KMS-11 (cell line): ENCODE measurements at regions not wholly inside any gene's neighbourhood (a gene's known extent, or its start where the extent isn't known, plus 50 kb on each side); places are given as distances from the start of the nearest gene placed in this dataset.
"Not testable (repeated sequence)": the region's sequence is repeated elsewhere in the genome, so short reads cannot be mapped to it uniquely, and the experiment has no call there.

Experiments used
- H2AFZ ChIP-seq: fragments of 200-600 bp; sonication (generic); 2 replicates; pipeline ENCODE4 v1.6.1; 2016; ENCODE audit warnings: antibody characterized with exemption, mixed run types, low read depth
- H3K27ac ChIP-seq: fragments of 200-600 bp; sonication (generic); 2 replicates; pipeline ENCODE4 v1.6.1; 2016; ENCODE audit warnings: mild to moderate bottlenecking, mixed run types
- H3K27me3 ChIP-seq: fragments of 200-600 bp; sonication (generic); 2 replicates; pipeline ENCODE4 v1.6.1; 2017; ENCODE audit warnings: mild to moderate bottlenecking, low read depth, mixed run types, moderate library complexity; ENCODE audit not compliant: insufficient read depth
- H3K36me3 ChIP-seq: fragments of 200-600 bp; sonication (generic); 2 replicates; pipeline ENCODE4 v1.6.1; 2017; ENCODE audit warnings: mild to moderate bottlenecking, mixed run types; ENCODE audit not compliant: insufficient read depth
- H3K4me1 ChIP-seq: fragments of 200-600 bp; sonication (generic); 2 replicates; pipeline ENCODE4 v1.6.1; 2016; ENCODE audit warnings: mild to moderate bottlenecking, low read depth, mixed run types; ENCODE audit not compliant: poor library complexity, severe bottlenecking
- H3K4me2 ChIP-seq: fragments of 200-600 bp; sonication (generic); 2 replicates; pipeline ENCODE4 v1.7.0; 2016; ENCODE audit warnings: mild to moderate bottlenecking, mixed run types
- H3K4me3 ChIP-seq: fragments of 200-600 bp; sonication (generic); IDR thresholded peaks from 2 replicates; pipeline ENCODE4 v1.6.1; 2017; ENCODE audit warnings: low read depth, low read length, mixed read lengths; ENCODE audit not compliant: insufficient read depth
- H3K79me2 ChIP-seq: fragments of 200-600 bp; sonication (generic); 2 replicates; pipeline ENCODE4 v1.6.1; 2016; ENCODE audit warnings: low read depth, mixed run types; ENCODE audit not compliant: insufficient read depth
- H3K9ac ChIP-seq: fragments of 200-600 bp; sonication (generic); 2 replicates; pipeline ENCODE4 v1.6.1; 2016; ENCODE audit warnings: mild to moderate bottlenecking, mixed run types
- H4K20me1 ChIP-seq: fragments of 200-600 bp; sonication (generic); 2 replicates; pipeline ENCODE4 v1.6.1; 2016; ENCODE audit warnings: mild to moderate bottlenecking, mixed run types; ENCODE audit not compliant: insufficient read depth
- CTCF ChIP-seq: fragments of 200-600 bp; sonication (generic); conservative IDR thresholded peaks from 2 replicates; pipeline ENCODE4 v1.6.1; 2017; ENCODE audit warnings: low read depth, mild to moderate bottlenecking, antibody characterized with exemption, low read length, moderate library complexity, mixed read lengths

GRCh38 chr12:83506841-83507240 lies 820.1 kb downstream of the TMTC2 start:
- no peaks in the 10 kb centered on the region for H3K36me3 ChIP-seq
- H3K79me2 ChIP-seq = no peaks in the 10 kb centered on the region
- H3K4me2 ChIP-seq = no peak overlapping the region
- no peaks in the 10 kb centered on the region for H3K4me1 ChIP-seq
- H4K20me1 ChIP-seq = no peaks in the 10 kb centered on the region
- H3K27me3 ChIP-seq = no peaks in the 10 kb centered on the region
- H2AFZ ChIP-seq = no peak overlapping the region
- no peak overlapping the region for H3K9ac ChIP-seq
- no peak overlapping the region for H3K4me3 ChIP-seq
- H3K27ac ChIP-seq = no peak overlapping the region
- TF ChIP-seq CTCF = no peak

GRCh38 chr12:83505586-83505985 lies 818.9 kb downstream of the TMTC2 start:
- H3K27me3 ChIP-seq = no peaks in the 10 kb centered on the region
- no peak overlapping the region for H3K4me3 ChIP-seq
- H2AFZ ChIP-seq = no peak overlapping the region
- H3K79me2 ChIP-seq = no peaks in the 10 kb centered on the region
- H3K4me1 ChIP-seq = no peaks in the 10 kb centered on the region
- H3K36me3 ChIP-seq = no peaks in the 10 kb centered on the region
- no peak overlapping the region for H3K9ac ChIP-seq
- no peak overlapping the region for H3K27ac ChIP-seq
- H3K4me2 ChIP-seq = no peak overlapping the region
- no peak for TF ChIP-seq CTCF
- H4K20me1 ChIP-seq = no peaks in the 10 kb centered on the region

- H3K27me3 ChIP-seq, H3K4me2 ChIP-seq, H3K4me3 ChIP-seq, H3K4me1 ChIP-seq, H3K27ac ChIP-seq, H4K20me1 ChIP-seq, H3K9ac ChIP-seq, H3K79me2 ChIP-seq, H3K36me3 ChIP-seq, H2AFZ ChIP-seq: not testable (repeated sequence)
Measured at GRCh38 chr12:83499894-83500293, 813.2 kb downstream of the TMTC2 start.

- no peaks in the 10 kb centered on the region for H3K27me3 ChIP-seq
- TF ChIP-seq CTCF = no peak
- no peak overlapping the region for H3K9ac ChIP-seq
- no peaks in the 10 kb centered on the region for H3K79me2 ChIP-seq
- no peaks in the 10 kb centered on the region for H3K36me3 ChIP-seq
- no peaks in the 10 kb centered on the region for H4K20me1 ChIP-seq
- H3K4me3 ChIP-seq = no peak overlapping the region
- H3K27ac ChIP-seq = no peak overlapping the region
- H3K4me1 ChIP-seq = no peaks in the 10 kb centered on the region
- no peak overlapping the region for H3K4me2 ChIP-seq
- no peak overlapping the region for H2AFZ ChIP-seq
Measured at GRCh38 chr12:83477696-83478095, 791.0 kb downstream of the TMTC2 start.

GRCh38 chr12:83476695-83477690 lies 790.3 kb downstream of the TMTC2 start:
- Histone ChIP-seq H4K20me1 (no peaks in the 10 kb centered on the region), H3K27me3 (no peaks in the 10 kb centered on the region), H3K4me1 (no peaks in the 10 kb centered on the region), H2AFZ (no peak overlapping the region), H3K9ac (no peak overlapping the region), H3K36me3 (no peaks in the 10 kb centered on the region), H3K79me2 (no peaks in the 10 kb centered on the region), H3K27ac (no peak overlapping the region), H3K4me3 (no peak overlapping the region), H3K4me2 (no peak overlapping the region)
- TF ChIP-seq CTCF = no peak
